ENCODE measurements at regions not wholly inside any gene's neighbourhood (a gene's known extent, or its start where the extent isn't known, plus 50 kb on each side); places are given as distances from the start of the nearest gene placed in this dataset.
"Not testable (repeated sequence)": the region's sequence is repeated elsewhere in the genome, so short reads cannot be mapped to it uniquely, and the experiment has no call there.

- no peaks in the 10 kb centered on the region for H3K4me1 ChIP-seq (ENCODE audit: control insufficient read depth, insufficient read depth, low read length)
- peaks cover 7% of the 10 kb centered on the region for H3K27me3 ChIP-seq (ENCODE audit: control insufficient read depth, insufficient read depth, low read length)
- no peaks in the 10 kb centered on the region for H3K36me3 ChIP-seq (ENCODE audit: control insufficient read depth, insufficient read depth, low read length)
- peak overlapping the region; percentile 46 for H3K9ac ChIP-seq (ENCODE audit: low read length)
- H3K9me3 ChIP-seq (ENCODE audit: control insufficient read depth, low read length), result no peaks in the 10 kb centered on the region
- H3K4me3 ChIP-seq (ENCODE audit: low read length), result peak overlapping the region; percentile 27
Observed at GRCh38 chr1:148263906-148264255, 111.8 kb upstream of the NBPF11 start.

GRCh38 chr1:148263128-148263905, 111.2 kb upstream of the NBPF11 start:
- H3K36me3 ChIP-seq (ENCODE audit: control insufficient read depth, insufficient read depth, low read length), result no peaks in the 10 kb centered on the region
- peak overlapping the region; percentile 46 for H3K9ac ChIP-seq (ENCODE audit: low read length)
- peak overlapping the region; percentile 27 for H3K4me3 ChIP-seq (ENCODE audit: low read length)
- H3K9me3 ChIP-seq (ENCODE audit: control insufficient read depth, low read length), result no peaks in the 10 kb centered on the region
- peaks cover 7% of the 10 kb centered on the region for H3K27me3 ChIP-seq (ENCODE audit: control insufficient read depth, insufficient read depth, low read length)
- H3K4me1 ChIP-seq (ENCODE audit: control insufficient read depth, insufficient read depth, low read length), result no peaks in the 10 kb centered on the region

- not testable (repeated sequence) for H3K9me3 ChIP-seq (ENCODE audit: control insufficient read depth, low read length); H3K9ac ChIP-seq (ENCODE audit: low read length); H3K4me3 ChIP-seq (ENCODE audit: low read length); H3K27me3 ChIP-seq (ENCODE audit: control insufficient read depth, insufficient read depth, low read length); H3K4me1 ChIP-seq (ENCODE audit: control insufficient read depth, insufficient read depth, low read length); H3K36me3 ChIP-seq (ENCODE audit: control insufficient read depth, insufficient read depth, low read length)
Observed at GRCh38 chr1:148261684-148262083, 109.6 kb upstream of the NBPF11 start.

- H3K36me3 ChIP-seq (ENCODE audit: control insufficient read depth, insufficient read depth, low read length); H3K4me1 ChIP-seq (ENCODE audit: control insufficient read depth, insufficient read depth, low read length); H3K9ac ChIP-seq (ENCODE audit: low read length); H3K27me3 ChIP-seq (ENCODE audit: control insufficient read depth, insufficient read depth, low read length); H3K4me3 ChIP-seq (ENCODE audit: low read length); H3K9me3 ChIP-seq (ENCODE audit: control insufficient read depth, low read length): not testable (repeated sequence)
Observed at GRCh38 chr1:148257886-148258285, 105.8 kb upstream of the NBPF11 start.

GRCh38 chr1:148254611-148255429, 102.7 kb upstream of the NBPF11 start:
- H3K9me3 ChIP-seq (ENCODE audit: control insufficient read depth, low read length); H3K27me3 ChIP-seq (ENCODE audit: control insufficient read depth, insufficient read depth, low read length); H3K4me1 ChIP-seq (ENCODE audit: control insufficient read depth, insufficient read depth, low read length); H3K36me3 ChIP-seq (ENCODE audit: control insufficient read depth, insufficient read depth, low read length); H3K4me3 ChIP-seq (ENCODE audit: low read length); H3K9ac ChIP-seq (ENCODE audit: low read length): not testable (repeated sequence)

GRCh38 chr1:148253808-148254207, 101.7 kb upstream of the NBPF11 start:
- not testable (repeated sequence) for H3K36me3 ChIP-seq (ENCODE audit: control insufficient read depth, insufficient read depth, low read length); H3K9ac ChIP-seq (ENCODE audit: low read length); H3K4me3 ChIP-seq (ENCODE audit: low read length); H3K27me3 ChIP-seq (ENCODE audit: control insufficient read depth, insufficient read depth, low read length); H3K4me1 ChIP-seq (ENCODE audit: control insufficient read depth, insufficient read depth, low read length); H3K9me3 ChIP-seq (ENCODE audit: control insufficient read depth, low read length)

- not testable (repeated sequence) for H3K9ac ChIP-seq (ENCODE audit: low read length); H3K27me3 ChIP-seq (ENCODE audit: control insufficient read depth, insufficient read depth, low read length); H3K9me3 ChIP-seq (ENCODE audit: control insufficient read depth, low read length); H3K4me1 ChIP-seq (ENCODE audit: control insufficient read depth, insufficient read depth, low read length); H3K36me3 ChIP-seq (ENCODE audit: control insufficient read depth, insufficient read depth, low read length); H3K4me3 ChIP-seq (ENCODE audit: low read length)
Observed at GRCh38 chr1:148248798-148249197, 96.7 kb upstream of the NBPF11 start.

- H3K27me3 ChIP-seq (ENCODE audit: control insufficient read depth, insufficient read depth, low read length); H3K9ac ChIP-seq (ENCODE audit: low read length); H3K4me3 ChIP-seq (ENCODE audit: low read length); H3K4me1 ChIP-seq (ENCODE audit: control insufficient read depth, insufficient read depth, low read length); H3K36me3 ChIP-seq (ENCODE audit: control insufficient read depth, insufficient read depth, low read length); H3K9me3 ChIP-seq (ENCODE audit: control insufficient read depth, low read length): not testable (repeated sequence)
Observed at GRCh38 chr1:148246258-148246861, 94.3 kb upstream of the NBPF11 start.

- H3K4me3 ChIP-seq (ENCODE audit: low read length); H3K27me3 ChIP-seq (ENCODE audit: control insufficient read depth, insufficient read depth, low read length); H3K4me1 ChIP-seq (ENCODE audit: control insufficient read depth, insufficient read depth, low read length); H3K9me3 ChIP-seq (ENCODE audit: control insufficient read depth, low read length); H3K36me3 ChIP-seq (ENCODE audit: control insufficient read depth, insufficient read depth, low read length); H3K9ac ChIP-seq (ENCODE audit: low read length): not testable (repeated sequence)
Observed at GRCh38 chr1:148245843-148246242, 93.8 kb upstream of the NBPF11 start.

GRCh38 chr1:148245443-148245842, 93.4 kb upstream of the NBPF11 start:
- H3K9me3 ChIP-seq (ENCODE audit: control insufficient read depth, low read length); H3K36me3 ChIP-seq (ENCODE audit: control insufficient read depth, insufficient read depth, low read length); H3K4me1 ChIP-seq (ENCODE audit: control insufficient read depth, insufficient read depth, low read length); H3K27me3 ChIP-seq (ENCODE audit: control insufficient read depth, insufficient read depth, low read length); H3K4me3 ChIP-seq (ENCODE audit: low read length); H3K9ac ChIP-seq (ENCODE audit: low read length): not testable (repeated sequence)

- H3K27me3 ChIP-seq (ENCODE audit: control insufficient read depth, insufficient read depth, low read length); H3K36me3 ChIP-seq (ENCODE audit: control insufficient read depth, insufficient read depth, low read length); H3K4me3 ChIP-seq (ENCODE audit: low read length); H3K4me1 ChIP-seq (ENCODE audit: control insufficient read depth, insufficient read depth, low read length); H3K9ac ChIP-seq (ENCODE audit: low read length); H3K9me3 ChIP-seq (ENCODE audit: control insufficient read depth, low read length): not testable (repeated sequence)
Observed at GRCh38 chr1:148233250-148233649, 81.2 kb upstream of the NBPF11 start.

GRCh38 chr1:148228846-148229245, 76.8 kb upstream of the NBPF11 start:
- not testable (repeated sequence) for H3K4me3 ChIP-seq (ENCODE audit: low read length); H3K27me3 ChIP-seq (ENCODE audit: control insufficient read depth, insufficient read depth, low read length); H3K4me1 ChIP-seq (ENCODE audit: control insufficient read depth, insufficient read depth, low read length); H3K9me3 ChIP-seq (ENCODE audit: control insufficient read depth, low read length); H3K36me3 ChIP-seq (ENCODE audit: control insufficient read depth, insufficient read depth, low read length); H3K9ac ChIP-seq (ENCODE audit: low read length)

All from mucosa of stomach (tissue), 1 donor.